WERI-Rb-1 (cell line): ENCODE measurements at regions not wholly inside any gene's neighbourhood (a gene's known extent, or its start where the extent isn't known, plus 50 kb on each side); places are given as distances from the start of the nearest gene placed in this dataset.

ENCODE experiments used
- DNase-seq: peaks from one replicate; pipeline ENCODE4 v3.0.0-alpha.2; 2020
- H3K27ac ChIP-seq: fragments of 250-450 bp; sonication (Bioruptor Pico); 2 replicates; pipeline ENCODE4 v1.5.1; 2020; ENCODE audit warnings: mild to moderate bottlenecking, moderate library complexity
- H3K27me3 ChIP-seq: fragments of 250-450 bp; sonication (Bioruptor Pico); 2 replicates; pipeline ENCODE4 v1.5.1; 2021; ENCODE audit warnings: mild to moderate bottlenecking, low read depth, moderate library complexity; ENCODE audit not compliant: insufficient read depth, severe bottlenecking
- H3K36me3 ChIP-seq: fragments of 250-450 bp; sonication (Bioruptor Pico); 2 replicates; pipeline ENCODE4 v1.5.1; 2020; ENCODE audit warnings: mild to moderate bottlenecking, moderate library complexity
- H3K4me3 ChIP-seq: 2 replicates; pipeline ENCODE4 v1.5.1; 2011; ENCODE audit warnings: low read depth, mild to moderate bottlenecking, control low read depth, low read length
- H3K9me3 ChIP-seq: fragments of 250-450 bp; sonication (Bioruptor Pico); 2 replicates; pipeline ENCODE4 v1.5.1; 2021; ENCODE audit warnings: mild to moderate bottlenecking, moderate library complexity; ENCODE audit not compliant: severe bottlenecking
- TF ChIP-seq, protein P1 (sequence below): IDR thresholded peaks from 2 replicates; pipeline ENCODE4 v1.5.1; 2011; ENCODE audit warnings: low read depth, mild to moderate bottlenecking, control low read depth, inconsistent platforms, low read length

DNA sequence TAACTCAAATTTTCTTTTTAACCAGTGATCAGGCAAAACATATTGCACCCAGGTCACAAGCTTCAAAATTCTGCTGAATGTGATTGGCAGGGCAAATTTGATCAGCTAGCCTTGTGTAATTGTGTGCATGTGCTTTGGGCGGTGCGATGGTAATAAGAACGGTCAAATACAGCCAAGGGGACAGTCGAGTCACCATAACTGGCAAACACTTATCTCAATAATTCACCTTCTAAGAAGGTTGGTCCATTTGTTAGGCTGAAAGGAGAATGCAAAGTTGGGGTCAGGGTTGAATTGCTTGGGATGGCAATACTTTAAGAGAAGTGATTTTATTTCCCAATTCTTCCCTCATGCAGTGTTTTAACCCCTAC is 302.4 kb upstream of the PDZRN3 start:
- H3K27ac ChIP-seq = no peak overlapping the region
- TF ChIP-seq, protein P1, sequence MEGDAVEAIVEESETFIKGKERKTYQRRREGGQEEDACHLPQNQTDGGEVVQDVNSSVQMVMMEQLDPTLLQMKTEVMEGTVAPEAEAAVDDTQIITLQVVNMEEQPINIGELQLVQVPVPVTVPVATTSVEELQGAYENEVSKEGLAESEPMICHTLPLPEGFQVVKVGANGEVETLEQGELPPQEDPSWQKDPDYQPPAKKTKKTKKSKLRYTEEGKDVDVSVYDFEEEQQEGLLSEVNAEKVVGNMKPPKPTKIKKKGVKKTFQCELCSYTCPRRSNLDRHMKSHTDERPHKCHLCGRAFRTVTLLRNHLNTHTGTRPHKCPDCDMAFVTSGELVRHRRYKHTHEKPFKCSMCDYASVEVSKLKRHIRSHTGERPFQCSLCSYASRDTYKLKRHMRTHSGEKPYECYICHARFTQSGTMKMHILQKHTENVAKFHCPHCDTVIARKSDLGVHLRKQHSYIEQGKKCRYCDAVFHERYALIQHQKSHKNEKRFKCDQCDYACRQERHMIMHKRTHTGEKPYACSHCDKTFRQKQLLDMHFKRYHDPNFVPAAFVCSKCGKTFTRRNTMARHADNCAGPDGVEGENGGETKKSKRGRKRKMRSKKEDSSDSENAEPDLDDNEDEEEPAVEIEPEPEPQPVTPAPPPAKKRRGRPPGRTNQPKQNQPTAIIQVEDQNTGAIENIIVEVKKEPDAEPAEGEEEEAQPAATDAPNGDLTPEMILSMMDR = no peak
- DNase-seq = no peak
- no peak overlapping the region for H3K4me3 ChIP-seq
- no peaks in the 10 kb centered on the region for H3K27me3 ChIP-seq
- H3K36me3 ChIP-seq = no peaks in the 10 kb centered on the region
- no peaks in the 10 kb centered on the region for H3K9me3 ChIP-seq

DNA sequence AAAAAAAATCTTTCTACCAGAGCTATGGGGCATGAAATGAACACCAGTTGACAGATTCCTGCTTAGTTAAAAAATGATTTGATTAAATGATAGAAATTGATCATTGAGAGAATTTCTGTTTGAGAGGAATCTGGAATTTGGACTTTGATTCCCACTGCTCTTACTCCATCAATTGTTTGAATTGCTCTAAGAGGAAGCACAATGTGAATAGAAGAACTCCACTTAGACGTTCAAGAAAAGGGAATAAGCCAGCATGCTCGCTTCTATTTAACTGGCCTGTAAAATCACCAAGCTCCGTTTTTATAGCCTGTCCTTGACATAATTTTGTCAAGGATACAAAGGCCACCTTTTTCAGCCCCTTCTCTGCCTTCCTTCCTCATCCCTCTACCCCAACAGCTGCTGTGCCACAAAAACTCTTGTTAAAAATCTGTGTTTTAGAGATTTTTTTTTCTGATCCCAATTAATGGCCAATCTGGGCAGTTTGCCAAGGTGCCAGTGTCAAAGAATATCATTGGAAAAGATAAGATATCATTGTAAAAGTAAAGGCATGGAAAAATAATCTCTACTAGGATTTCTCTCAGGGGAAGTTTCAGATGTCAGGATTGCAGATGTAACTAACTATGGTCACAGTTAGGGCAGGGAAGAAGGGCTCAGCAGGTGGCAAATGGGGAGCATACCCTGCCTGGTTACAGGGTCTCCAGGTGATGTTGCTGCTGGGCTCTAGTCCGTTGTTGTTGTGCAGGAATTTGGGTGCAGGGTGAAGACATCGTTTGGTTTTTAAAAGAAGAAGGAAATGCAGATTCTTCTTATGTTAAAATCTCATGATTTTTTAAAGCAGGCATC is 301.8 kb upstream of the PDZRN3 start:
- H3K4me3 ChIP-seq = no peak overlapping the region
- H3K27ac ChIP-seq = no peak overlapping the region
- no peaks in the 10 kb centered on the region for H3K9me3 ChIP-seq
- DNase-seq = no peak
- H3K36me3 ChIP-seq = no peaks in the 10 kb centered on the region
- TF ChIP-seq, protein P1 = no peak
- no peaks in the 10 kb centered on the region for H3K27me3 ChIP-seq

DNA sequence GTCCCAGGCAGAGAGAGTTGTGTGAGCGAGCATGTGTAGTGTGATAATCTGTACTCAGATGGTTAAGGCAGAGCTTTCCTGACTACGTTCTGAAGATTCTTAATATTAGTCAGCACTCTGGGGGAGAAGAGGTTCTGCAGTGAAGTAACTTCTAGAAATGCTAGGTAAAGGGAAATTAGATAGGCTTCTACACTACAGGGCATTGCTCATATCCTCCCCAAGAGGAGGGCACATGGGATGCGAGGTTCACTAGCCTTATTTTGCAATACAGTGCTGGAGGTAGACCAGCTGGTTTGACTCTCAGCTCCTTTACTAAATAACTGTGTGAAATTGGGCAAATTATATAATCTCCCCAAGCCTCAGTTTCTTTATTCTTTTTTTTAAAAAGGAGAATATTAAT is 300.3 kb upstream of the PDZRN3 start:
- DNase-seq = no peak
- no peaks in the 10 kb centered on the region for H3K27me3 ChIP-seq
- H3K36me3 ChIP-seq = no peaks in the 10 kb centered on the region
- TF ChIP-seq, protein P1 = no peak
- no peak overlapping the region for H3K4me3 ChIP-seq
- H3K9me3 ChIP-seq = no peaks in the 10 kb centered on the region
- H3K27ac ChIP-seq = no peak overlapping the region

DNA sequence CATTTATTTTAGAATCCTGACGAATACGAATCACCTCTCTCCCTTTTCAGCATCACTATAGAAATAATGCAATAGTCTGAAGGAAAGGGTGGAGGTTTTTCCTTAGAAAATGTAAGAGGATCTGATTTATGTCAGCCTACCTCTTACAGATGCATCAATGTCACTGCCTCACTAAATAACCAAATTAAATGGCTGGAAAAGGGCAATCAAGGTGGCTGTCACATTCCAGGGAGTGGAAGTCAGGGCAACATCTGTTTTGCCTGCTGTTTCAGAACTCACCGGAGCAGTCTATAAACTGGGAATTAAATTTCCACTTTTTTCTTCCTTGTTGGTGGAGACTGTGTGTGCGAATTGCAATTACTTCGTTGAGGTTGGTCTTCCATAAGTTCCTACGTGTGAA is 299.3 kb upstream of the PDZRN3 start:
- H3K27ac ChIP-seq = no peak overlapping the region
- TF ChIP-seq, protein P1 = no peak
- DNase-seq = no peak
- H3K4me3 ChIP-seq = no peak overlapping the region
- no peaks in the 10 kb centered on the region for H3K36me3 ChIP-seq
- no peaks in the 10 kb centered on the region for H3K9me3 ChIP-seq
- no peaks in the 10 kb centered on the region for H3K27me3 ChIP-seq

DNA sequence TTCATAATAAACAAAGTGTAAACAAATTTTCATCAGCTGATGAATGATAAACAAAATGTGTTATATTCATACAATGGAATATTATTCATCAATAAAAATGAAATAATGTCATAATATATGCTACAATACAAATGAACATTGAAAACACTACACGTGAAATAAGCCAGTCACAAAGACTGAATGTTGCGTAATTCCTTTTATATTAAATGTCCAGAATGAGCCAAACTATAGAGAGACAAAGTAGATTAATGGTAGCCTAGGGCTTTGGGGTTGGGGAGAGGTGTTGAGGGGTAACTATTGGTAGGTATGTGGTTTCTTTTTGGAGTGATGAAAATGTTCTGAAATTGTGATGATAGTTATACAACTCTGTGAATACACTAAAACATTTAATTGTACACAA is 292.9 kb upstream of the PDZRN3 start:
- Histone ChIP-seq H3K4me3 (no peak overlapping the region), H3K27me3 (no peaks in the 10 kb centered on the region), H3K36me3 (no peaks in the 10 kb centered on the region), H3K27ac (no peak overlapping the region), H3K9me3 (no peaks in the 10 kb centered on the region)
- TF ChIP-seq, protein P1 = no peak
- no peak for DNase-seq

- no peak for DNase-seq
- Histone ChIP-seq H3K27me3 (no peaks in the 10 kb centered on the region), H3K9me3 (no peaks in the 10 kb centered on the region), H3K36me3 (no peaks in the 10 kb centered on the region), H3K4me3 (no peak overlapping the region), H3K27ac (no peak overlapping the region)
- TF ChIP-seq, protein P1 = no peak
These were observed 291.1 kb upstream of the PDZRN3 start for GRCh38 chr3:73915886-73916285.
